Medulla oblongata (tissue), 1 donor: ENCODE measurements at regions not wholly inside any gene's neighbourhood (a gene's known extent, or its start where the extent isn't known, plus 50 kb on each side); places are given as distances from the start of the nearest gene placed in this dataset.

Experiments used
- DNase-seq: peaks from one replicate; pipeline ENCODE4 v3.0.0-alpha.2; 2015; ENCODE audit errors: extremely low spot score

DNA sequence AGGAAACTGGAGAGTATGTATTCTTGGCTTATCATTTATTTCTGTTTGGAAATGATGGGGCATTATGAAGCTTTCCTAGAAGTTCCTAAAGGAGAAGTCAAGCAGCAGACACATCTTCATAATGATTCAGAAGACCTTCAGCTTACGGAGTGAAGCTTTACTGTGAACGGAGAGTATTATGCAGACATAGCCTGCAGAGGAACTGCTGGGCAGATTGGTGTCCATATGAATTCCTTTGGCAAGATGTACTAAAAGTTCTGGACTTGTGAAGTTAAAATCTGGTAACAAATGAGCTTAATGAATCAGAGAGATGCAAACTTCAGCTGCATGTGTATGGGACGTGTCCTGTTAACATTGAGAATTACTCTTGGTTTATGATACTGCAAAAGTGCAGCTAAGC lies 60.1 kb downstream of the NABP1 start:
- DNase-seq, result no peak

DNA sequence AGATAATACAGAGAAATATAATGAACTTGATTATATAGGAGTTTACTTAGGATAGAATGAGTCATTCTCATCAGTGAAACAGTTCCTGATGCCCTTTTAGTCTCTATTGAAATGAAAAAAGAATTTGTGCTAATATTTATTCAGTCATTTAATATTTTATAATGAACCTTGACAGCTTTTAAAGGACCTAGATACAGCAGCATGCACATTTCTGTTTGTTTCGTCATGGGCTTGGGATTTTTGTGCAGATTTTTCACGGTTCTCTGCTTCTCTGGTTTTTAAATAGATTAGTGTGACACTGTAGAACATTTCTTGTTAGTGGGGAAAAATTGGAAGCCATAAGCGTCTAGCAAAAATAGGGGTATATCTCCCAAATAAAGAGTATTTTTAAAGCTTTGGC lies 60.7 kb downstream of the NABP1 start:
- no peak for DNase-seq

DNA sequence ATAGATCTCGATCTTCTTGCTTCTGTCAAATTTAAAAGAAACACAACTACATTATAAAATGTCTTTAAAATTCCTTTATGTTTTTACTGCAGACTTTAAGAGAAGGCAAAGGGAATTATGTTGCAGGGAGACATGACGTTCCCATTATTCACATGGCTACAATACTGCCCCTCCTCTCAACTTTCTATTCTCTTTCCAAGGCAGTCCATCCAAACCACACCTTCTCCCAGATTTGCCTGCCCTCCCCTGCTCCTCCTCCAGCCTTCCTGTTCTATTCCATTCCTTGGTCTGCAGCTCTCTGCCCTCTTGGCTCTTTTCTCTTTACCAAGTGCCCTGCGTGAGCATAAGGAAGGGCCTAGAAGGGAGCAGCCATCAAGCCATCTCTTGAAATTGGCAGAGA lies 61.3 kb downstream of the NABP1 start:
- no peak for DNase-seq

DNA sequence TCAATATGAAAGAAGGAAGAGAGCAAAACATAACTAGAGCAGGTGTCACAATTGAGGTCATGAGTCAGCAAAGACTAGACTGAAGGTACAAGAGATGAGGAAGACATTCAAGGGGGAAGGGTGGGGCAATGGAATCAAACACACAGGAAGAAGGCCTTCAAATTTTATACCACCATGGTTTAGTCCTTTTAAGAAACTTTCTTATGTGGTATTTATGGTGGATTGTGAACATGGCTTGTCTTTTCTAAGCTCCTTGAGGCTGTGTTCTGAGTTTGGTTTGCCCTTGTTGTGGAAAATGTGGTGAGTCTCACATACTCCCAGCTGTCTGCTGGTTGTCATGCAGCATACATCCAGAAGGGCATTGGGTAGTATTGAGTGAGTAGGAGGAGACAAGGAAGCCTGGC lies 62.1 kb downstream of the NABP1 start:
- DNase-seq, result no peak

DNA sequence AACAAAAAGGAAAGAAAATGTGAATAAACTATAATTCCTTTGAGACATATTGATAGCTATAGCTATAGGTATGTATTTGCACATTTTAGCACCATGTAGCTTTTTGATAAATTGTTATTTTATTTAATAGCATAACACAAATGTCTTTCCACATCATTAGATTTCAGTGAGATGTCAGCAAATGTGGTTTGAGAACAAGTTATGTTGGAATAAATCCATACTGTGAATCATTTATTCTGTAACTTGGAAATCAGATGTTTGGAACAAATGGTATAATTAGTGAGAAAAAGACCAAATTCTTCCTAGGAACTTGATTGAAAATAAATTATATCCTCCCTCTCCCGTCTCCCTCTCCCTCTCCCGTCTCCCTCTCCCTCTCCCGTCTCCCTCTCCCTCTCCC lies 62.8 kb downstream of the NABP1 start:
- no peak for DNase-seq

DNA sequence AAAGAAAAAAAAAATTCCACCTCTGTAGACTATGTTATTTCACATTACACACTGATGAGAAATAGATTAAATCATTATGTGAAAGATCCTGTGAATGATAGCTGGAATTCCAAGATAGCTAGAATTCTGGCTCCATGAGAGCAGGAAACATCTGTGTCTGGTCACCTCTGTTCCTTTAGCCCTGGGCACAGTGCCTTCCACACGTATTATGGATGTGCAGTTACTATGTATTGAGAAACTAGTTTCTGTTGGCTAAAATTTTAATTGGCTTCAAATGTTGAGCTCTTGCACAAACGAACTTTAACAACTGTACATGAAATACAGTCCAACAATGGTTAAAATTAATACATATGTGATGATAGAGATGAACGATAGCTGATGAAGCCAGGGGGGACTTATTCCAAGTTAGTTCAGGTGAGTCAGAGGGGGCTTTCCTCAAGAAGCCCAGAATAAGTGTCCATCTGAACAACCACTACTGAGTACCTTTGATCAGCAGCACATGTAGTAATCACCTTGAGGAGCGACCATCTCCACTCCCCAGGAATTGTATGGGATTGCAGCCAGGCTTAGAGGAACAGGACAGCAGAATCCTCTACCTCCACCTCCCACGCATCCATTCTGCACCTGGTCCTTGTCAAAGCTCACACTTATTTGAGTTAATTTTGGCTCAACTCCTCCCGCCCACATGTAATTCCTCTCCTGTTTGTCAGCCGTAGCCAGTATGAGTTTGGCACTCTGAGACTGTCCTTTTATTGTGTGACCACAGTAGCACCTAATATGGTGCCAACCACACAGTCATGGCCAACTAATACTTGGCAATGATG lies 68.6 kb downstream of the NABP1 start:
- no peak for DNase-seq

DNA sequence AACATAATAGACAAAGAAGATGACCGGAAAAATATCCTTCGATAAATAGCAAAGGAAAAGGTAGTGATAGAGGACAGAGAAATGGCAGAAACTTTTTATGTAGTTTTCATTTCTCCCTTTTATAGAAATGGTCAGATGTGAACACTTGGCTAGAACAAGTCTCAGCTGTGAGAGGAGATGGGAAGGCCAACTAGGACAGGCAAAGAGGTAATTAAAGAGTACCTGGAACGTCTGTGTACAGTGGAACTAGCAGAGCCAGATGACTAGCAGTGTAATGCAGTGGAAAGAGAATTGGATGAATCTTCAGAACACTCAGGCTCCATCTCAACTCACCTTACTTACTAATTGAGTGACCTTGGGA lies 69.2 kb downstream of the NABP1 start:
- DNase-seq, result no peak

DNA sequence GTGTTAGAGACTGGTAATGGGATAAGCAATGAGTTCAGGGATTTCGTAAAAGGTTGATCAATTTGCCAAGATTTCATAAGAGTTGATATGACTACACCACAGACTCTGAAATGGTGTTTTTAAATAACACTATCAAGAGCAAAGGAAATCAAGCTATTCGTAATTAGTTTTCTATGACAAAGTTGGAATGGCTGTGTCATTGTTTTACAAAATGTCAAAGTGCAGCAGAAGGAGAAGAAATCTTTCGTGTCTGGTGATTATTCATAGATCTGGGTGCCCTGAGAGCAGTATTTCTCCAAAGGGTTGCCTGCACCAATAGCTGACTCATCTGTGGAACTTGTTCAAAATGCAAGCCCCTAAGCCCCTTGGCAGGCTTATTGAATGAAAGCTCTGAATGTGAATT lies 70.1 kb downstream of the NABP1 start:
- no peak for DNase-seq

DNA sequence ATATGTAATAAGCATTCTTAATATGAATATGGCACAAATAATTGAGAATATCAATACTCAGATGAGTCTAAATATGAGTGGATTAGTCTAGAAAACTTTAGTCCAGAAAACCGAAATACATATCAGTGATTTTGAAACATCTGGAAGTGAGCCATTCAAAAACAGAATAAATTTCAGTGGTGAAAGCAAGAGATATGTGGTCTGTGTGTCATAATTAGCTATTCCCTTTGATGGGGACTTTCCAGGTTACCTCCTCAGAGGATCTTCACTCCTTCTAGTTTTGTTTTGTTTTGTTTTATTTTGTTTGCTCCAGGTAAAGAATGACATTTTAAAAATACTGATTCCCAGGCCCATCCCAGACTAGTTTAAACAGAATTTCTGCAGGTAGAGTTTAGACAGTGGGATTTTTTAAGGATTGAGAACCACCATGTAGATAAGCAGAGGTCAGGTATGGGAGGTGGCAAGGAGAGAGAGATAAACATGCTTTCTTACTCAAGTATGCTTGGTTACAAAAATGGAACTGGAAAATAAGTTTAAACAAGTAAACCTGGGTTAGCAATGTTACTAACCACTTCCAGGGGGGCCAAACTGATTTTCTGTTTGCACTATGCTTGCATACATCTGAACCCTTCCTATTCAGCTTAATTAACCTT lies 70.7 kb downstream of the NABP1 start:
- DNase-seq, result no peak

DNA sequence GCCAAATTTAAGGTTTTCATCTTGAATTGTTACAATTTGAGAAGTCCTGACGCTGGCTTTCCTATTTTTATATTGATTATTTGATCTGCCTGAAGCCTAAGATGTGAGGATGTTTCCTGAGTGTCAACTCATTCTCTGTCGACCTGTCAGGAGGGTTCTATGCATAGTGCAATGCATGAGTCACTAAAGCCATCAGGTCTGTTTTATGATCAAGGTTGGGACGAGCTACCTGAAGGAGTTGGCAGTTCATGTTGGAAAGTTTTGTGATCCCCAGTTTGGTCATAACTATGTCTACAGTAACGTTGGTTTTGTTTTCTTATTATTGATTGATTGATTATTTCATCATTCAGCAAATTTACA lies 71.2 kb downstream of the NABP1 start:
- no peak for DNase-seq

DNA sequence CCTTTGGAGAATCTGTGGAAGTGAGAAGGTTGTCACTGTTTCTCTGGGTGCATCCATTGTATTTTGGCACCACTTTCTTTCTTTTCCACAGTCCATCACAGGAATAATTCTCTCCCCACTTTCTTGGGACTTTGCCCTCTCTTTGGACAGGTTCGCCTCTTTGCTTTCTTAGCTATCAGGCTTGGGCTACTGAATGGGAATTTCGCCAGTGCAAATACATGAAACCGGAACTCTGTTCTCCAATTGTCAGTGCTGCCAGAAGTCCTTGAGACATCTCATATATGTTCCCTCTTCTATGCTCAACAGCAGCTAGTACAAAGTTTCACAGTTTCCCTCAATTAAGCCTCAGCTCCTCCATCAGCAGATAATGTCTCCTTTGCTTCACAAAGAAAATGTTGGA lies 76.2 kb downstream of the NABP1 start:
- no peak for DNase-seq

DNA sequence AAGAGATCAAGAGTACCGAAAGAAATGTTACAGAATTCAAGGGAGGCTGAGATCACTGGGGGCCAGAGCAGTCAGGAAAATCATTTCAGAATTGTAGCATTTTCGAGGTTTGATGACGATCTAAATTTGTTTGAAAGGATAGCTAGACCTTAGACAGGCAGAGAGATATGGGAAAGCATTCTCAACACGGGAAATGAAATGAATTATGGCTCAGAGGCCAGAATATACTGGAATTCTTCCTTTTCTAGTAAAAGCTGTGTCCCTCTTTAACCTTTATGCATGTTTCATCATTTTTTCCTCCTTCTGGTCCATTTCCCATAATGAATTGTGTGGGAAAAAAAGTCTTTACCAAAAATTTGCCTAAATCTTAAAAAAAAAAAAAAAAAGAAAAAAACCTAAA lies 78.8 kb downstream of the NABP1 start:
- DNase-seq, result no peak

DNA sequence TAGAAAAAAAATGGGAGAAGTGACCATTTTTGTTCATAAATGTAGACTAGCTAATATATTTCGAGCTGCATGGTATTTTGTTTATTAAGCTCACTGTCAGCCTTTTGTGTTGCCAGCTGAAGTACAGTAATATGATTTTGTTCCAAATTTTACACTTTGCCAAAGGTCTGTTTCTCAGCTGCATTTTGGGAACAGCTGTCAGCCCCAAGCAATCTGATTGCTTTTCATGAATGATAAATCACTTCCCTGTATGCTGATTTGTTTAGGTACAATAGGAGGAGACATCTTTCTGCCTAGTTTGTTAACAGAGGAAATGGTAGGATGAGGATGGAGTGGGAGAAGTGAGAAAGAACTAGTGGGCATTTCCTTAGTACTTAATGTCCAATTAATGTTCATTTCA lies 79.3 kb downstream of the NABP1 start:
- DNase-seq, result no peak

DNA sequence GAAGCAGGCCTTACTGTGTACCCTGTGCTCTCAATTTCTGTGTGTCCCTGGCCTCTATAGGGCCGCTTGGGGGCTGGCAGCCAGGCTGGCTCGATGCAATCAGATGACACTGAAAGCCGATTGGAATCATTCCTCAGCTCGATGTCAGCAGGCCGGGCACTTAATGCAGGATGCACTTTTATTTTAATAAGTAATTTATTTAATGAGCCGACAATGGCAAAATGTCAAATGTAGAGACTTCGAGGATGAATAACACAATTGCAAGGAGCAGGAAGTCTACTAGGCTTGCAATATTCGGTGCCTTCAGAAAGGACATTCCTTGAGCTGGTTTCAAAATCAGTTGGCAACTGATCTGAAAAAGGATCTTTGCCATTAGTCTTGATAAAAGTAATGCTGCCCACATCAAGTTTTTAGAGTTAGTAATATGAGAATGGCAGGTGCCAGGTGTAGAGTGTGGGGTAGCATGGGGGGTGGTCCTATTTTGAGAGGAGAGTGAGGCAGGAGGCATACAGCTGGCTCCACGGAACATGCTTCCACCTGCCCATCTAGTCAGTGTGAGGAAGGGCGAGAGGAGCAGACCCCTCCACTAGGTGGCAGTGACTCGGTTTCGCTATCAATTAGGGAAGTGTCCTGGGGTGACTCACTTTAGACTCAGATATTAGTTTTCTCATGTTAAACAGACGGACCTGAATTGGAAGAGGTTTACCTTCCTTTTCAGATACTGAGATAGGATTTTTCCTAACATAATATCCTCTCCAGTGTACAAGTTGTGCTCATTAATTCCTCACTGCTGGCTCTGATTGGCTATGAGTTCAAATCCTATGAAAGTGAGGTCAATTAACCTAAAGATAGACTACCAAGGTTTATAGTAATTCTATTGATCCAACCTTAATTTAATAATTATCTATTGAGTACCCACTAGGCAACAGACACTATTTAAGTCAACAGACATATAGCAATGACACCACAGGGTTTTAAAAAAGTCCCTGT lies 80.9 kb downstream of the NABP1 start:
- DNase-seq, result peak; percentile 28

DNA sequence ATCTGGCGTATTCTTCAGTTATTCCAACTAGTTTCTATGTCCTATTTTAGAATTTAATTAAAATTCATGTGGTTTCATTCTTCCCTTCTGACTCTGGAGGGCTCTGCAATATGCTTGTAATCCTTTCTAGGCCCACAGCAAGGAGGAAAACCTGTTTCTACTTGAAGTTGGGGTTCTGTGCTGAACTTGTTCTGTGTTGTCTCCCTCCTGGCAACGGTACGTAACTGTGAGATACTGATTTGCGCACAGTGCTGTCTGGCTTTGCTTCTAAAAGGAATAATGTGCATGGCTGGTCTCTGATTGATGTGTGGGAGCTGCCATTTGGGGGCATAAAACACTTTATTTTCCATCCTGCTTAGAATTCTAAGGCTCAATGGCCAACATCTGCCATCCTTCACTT lies 81.7 kb downstream of the NABP1 start:
- no peak for DNase-seq

DNA sequence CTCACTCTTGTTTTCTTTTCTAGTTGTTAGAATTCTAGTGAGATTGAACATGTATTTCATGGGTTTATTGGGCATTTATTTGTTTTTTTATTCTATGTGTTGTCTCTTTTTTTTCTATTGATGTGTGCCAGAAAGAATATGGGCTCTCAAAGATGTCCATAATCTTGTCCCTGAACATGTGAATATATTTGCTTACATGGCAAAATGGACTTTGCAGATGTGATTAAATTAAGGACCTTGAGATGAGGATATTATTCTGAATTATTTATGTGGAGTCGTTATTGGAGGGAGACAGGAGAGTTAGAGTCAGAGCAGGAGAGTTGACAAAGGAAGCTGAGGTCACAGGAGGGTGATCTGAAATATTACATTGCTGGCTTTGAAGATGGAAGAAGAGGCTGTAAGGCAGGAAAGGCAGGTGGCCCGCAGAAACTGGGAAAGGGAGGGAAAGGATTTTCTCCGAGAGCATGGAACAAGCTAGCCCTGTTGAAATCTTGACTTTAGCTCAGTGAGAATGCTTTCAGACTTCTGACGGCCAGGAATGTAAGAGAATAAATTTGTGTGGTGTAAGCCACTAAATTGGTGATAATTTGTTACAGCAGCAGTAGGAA lies 82.8 kb downstream of the NABP1 start:
- DNase-seq, result no peak

DNA sequence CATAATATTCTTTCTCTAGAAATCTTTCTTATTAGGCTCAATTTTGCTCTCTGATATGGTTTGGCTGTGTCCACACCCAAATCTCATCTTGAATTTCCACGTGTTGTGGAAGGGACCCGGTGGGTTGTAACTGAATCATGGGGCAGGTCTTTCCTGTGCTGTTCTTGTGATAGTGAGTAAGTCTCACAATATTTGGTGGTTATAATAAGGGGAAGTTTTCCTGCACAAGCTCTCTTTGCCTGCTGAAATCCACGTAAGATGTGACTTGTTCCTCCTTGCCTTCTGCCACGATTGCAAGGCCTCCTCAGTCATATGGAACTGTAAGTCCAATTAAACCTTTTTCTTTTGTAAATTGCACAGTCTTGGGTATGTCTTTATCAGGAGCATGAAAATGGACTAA lies 73.8 kb downstream of the CAVIN2 start:
- no peak for DNase-seq

DNA sequence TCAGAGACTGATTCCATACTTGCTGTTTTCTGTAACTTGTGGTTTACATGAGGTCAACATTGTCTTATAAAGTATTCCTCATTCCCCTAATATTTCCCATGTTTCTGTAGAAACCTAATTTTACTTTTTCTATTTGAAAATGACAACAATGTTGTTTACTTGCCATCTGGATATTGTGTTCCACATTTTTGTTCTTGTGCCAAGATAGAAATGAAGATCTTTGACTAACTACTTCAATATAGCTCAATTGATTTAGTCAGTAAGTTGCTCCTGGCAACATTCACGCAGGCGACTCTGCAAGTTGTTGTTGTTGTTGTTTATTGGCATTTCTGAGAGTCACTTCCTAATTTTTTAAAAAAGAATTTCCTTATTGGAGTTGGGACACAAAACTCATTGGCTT lies 69.5 kb downstream of the CAVIN2 start:
- no peak for DNase-seq

DNA sequence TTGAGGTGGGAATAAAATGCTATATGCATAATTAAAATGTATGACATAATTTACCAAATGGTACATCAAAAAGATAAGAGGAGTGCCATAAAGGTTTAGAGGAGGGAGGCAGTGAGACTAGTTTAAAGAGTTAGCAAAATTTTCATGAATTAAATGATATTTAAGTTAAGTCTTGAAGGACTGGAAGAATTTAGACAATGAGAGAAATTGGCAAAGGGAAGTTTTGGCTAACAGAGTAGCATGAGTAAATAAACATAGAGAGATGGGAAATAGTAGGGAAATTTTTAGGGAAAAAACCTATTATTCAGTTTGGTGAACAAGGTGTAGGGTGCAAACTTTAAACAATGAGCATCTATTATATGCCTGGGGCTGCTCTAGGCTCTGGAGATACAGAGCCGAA lies 68.8 kb downstream of the CAVIN2 start:
- no peak for DNase-seq

DNA sequence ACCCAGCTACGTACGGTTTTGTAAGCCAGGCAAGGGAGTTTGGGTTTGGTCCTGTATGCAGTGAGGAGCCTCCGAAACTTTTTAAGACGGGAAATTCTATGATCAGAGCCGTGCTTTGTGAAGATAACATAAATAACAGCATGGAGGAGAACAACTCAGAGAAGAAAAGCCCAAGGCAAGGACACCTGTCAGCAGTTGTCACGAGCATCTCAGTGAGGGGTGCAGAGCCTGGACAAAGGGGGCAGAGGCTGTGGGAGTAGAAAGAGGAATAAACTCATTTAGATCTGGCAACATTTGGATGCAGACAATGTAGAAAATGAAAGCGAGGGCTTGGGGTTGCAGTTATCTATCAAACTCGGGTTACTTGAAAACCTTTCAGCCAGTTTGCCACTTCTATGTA lies 64.5 kb downstream of the CAVIN2 start:
- no peak for DNase-seq

DNA sequence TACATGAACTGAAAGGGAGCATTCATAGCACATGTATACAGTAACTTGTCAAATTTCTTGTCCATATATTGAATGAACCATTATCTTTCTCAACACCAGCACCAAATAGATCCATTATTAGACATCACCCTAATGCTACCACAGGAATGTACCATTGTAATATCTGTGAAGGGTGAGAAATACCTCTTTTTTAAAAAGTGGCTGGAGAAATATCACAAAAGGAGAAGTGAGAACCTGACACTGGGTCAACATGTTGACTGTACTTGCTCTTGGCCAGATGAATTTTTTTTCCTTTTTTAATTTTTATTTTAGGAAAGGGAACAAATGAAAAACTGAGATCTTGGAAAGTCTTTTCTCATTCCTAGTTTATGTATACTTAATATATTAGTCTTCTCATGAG lies 63.5 kb downstream of the CAVIN2 start:
- no peak for DNase-seq
